ENCODE measurements at regions not wholly inside any gene's neighbourhood (a gene's known extent, or its start where the extent isn't known, plus 50 kb on each side); places are given as distances from the start of the nearest gene placed in this dataset.
"Not testable (repeated sequence)": the region's sequence is repeated elsewhere in the genome, so short reads cannot be mapped to it uniquely, and the experiment has no call there.

DNA sequence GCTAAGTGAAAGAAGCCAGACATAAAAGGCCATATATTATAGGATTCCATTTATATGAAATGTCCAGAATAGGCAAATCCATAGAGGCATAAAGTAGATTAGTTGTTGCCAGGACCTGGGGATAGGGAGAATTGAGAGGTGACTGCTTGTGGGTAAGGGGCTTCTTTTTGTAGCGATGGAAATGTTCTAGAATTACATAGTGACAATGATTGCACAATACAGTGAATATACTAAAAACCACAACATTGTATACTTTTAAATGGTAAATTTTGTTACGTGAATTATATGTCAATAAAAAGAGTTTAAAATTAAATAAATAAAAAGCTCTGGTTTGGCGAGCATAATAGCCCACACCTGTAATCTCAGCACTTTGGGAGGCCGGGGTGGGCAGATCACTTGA, 486.8 kb downstream of the KLF12 start:
- no peaks in the 10 kb centered on the region for H3K4me1 ChIP-seq (ENCODE audit: control insufficient read depth, insufficient read depth, low read length)
- no peak overlapping the region for H3K4me3 ChIP-seq (ENCODE audit: low read depth in 2 of 2, low read length in 2 of 2)
- no peak for TF ChIP-seq SIN3A (IDR thresholded peaks at IDR 0.05; ENCODE audit: borderline replicate concordance, insufficient read depth, low read depth, low read length)
- TF ChIP-seq POLR2AphosphoS5 (IDR thresholded peaks at IDR 0.05; ENCODE audit: low read depth, low read length): no peak
- TF ChIP-seq, protein P1, sequence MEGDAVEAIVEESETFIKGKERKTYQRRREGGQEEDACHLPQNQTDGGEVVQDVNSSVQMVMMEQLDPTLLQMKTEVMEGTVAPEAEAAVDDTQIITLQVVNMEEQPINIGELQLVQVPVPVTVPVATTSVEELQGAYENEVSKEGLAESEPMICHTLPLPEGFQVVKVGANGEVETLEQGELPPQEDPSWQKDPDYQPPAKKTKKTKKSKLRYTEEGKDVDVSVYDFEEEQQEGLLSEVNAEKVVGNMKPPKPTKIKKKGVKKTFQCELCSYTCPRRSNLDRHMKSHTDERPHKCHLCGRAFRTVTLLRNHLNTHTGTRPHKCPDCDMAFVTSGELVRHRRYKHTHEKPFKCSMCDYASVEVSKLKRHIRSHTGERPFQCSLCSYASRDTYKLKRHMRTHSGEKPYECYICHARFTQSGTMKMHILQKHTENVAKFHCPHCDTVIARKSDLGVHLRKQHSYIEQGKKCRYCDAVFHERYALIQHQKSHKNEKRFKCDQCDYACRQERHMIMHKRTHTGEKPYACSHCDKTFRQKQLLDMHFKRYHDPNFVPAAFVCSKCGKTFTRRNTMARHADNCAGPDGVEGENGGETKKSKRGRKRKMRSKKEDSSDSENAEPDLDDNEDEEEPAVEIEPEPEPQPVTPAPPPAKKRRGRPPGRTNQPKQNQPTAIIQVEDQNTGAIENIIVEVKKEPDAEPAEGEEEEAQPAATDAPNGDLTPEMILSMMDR (IDR thresholded peaks at IDR 0.05): no peak
- TF ChIP-seq TCF7L2 (IDR thresholded peaks at IDR 0.05; ENCODE audit: low read depth, low read length): no peak
- TF ChIP-seq, protein P2, sequence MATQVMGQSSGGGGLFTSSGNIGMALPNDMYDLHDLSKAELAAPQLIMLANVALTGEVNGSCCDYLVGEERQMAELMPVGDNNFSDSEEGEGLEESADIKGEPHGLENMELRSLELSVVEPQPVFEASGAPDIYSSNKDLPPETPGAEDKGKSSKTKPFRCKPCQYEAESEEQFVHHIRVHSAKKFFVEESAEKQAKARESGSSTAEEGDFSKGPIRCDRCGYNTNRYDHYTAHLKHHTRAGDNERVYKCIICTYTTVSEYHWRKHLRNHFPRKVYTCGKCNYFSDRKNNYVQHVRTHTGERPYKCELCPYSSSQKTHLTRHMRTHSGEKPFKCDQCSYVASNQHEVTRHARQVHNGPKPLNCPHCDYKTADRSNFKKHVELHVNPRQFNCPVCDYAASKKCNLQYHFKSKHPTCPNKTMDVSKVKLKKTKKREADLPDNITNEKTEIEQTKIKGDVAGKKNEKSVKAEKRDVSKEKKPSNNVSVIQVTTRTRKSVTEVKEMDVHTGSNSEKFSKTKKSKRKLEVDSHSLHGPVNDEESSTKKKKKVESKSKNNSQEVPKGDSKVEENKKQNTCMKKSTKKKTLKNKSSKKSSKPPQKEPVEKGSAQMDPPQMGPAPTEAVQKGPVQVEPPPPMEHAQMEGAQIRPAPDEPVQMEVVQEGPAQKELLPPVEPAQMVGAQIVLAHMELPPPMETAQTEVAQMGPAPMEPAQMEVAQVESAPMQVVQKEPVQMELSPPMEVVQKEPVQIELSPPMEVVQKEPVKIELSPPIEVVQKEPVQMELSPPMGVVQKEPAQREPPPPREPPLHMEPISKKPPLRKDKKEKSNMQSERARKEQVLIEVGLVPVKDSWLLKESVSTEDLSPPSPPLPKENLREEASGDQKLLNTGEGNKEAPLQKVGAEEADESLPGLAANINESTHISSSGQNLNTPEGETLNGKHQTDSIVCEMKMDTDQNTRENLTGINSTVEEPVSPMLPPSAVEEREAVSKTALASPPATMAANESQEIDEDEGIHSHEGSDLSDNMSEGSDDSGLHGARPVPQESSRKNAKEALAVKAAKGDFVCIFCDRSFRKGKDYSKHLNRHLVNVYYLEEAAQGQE (IDR thresholded peaks at IDR 0.05; ENCODE audit: insufficient read depth in 1 of 2, low read depth in 2 of 2, low read length in 1 of 2): no peak
- no peak for DNase-seq (ENCODE audit: low read depth, low spot score)
- ChIA-PET POLR2A (no interaction called here), CTCF (no interaction called here)
- in situ Hi-C loops (cut with HindIII; ENCODE audit: low pct_unique_long_range_greater_than_20kb, low sequenced_read_pairs): no loop called here
- H3K27me3 ChIP-seq (ENCODE audit: control insufficient read depth, insufficient read depth, low read length): no peaks in the 10 kb centered on the region
- no peak overlapping the region for H3K27ac ChIP-seq (ENCODE audit: low read length)
- H3K36me3 ChIP-seq (ENCODE audit: control insufficient read depth, insufficient read depth, low read length): no peaks in the 10 kb centered on the region
- BruUV-seq (replicated peaks): no TSS peak
- H3K9me3 ChIP-seq (ENCODE audit: control insufficient read depth, insufficient read depth, low read depth, low read length): no peaks in the 10 kb centered on the region
- ATAC-seq: no peak
- intact Hi-C loops (cut with micrococcal nuclease; ENCODE audit: unreplicated experiment): no loop called here

GRCh38 chr13:73640476-73641179, 493.6 kb downstream of the KLF12 start:
- BruUV-seq (replicated peaks); ATAC-seq; in situ Hi-C loops (cut with HindIII; ENCODE audit: low pct_unique_long_range_greater_than_20kb, low sequenced_read_pairs); H3K9me3 ChIP-seq (ENCODE audit: control insufficient read depth, insufficient read depth, low read depth, low read length); DNase-seq (ENCODE audit: low read depth, low spot score); intact Hi-C loops (cut with micrococcal nuclease; ENCODE audit: unreplicated experiment); POLR2A ChIA-PET; H3K36me3 ChIP-seq (ENCODE audit: control insufficient read depth, insufficient read depth, low read length); CTCF ChIA-PET; H3K27me3 ChIP-seq (ENCODE audit: control insufficient read depth, insufficient read depth, low read length); H3K4me1 ChIP-seq (ENCODE audit: control insufficient read depth, insufficient read depth, low read length); H3K27ac ChIP-seq (ENCODE audit: low read length); H3K4me3 ChIP-seq (ENCODE audit: low read depth in 2 of 2, low read length in 2 of 2): not testable (repeated sequence)

GRCh38 chr13:73635166-73635787, 498.9 kb downstream of the KLF12 start:
- H3K4me1 ChIP-seq (ENCODE audit: control insufficient read depth, insufficient read depth, low read length): no peaks in the 10 kb centered on the region
- ChIA-PET POLR2A (no interaction called here), CTCF (no interaction called here)
- no peak overlapping the region for H3K4me3 ChIP-seq (ENCODE audit: low read depth in 2 of 2, low read length in 2 of 2)
- ATAC-seq: no peak
- TF ChIP-seq POLR2AphosphoS5 (IDR thresholded peaks at IDR 0.05; ENCODE audit: low read depth, low read length) (no peak), TCF7L2 (IDR thresholded peaks at IDR 0.05; ENCODE audit: low read depth, low read length) (no peak), SIN3A (IDR thresholded peaks at IDR 0.05; ENCODE audit: borderline replicate concordance, insufficient read depth, low read depth, low read length) (no peak)
- TF ChIP-seq, protein P1 (IDR thresholded peaks at IDR 0.05): no peak
- TF ChIP-seq, protein P2 (IDR thresholded peaks at IDR 0.05; ENCODE audit: insufficient read depth in 1 of 2, low read depth in 2 of 2, low read length in 1 of 2): no peak
- no peaks in the 10 kb centered on the region for H3K27me3 ChIP-seq (ENCODE audit: control insufficient read depth, insufficient read depth, low read length)
- BruUV-seq (replicated peaks): no TSS peak
- H3K27ac ChIP-seq (ENCODE audit: low read length): no peak overlapping the region
- H3K9me3 ChIP-seq (ENCODE audit: control insufficient read depth, insufficient read depth, low read depth, low read length): no peaks in the 10 kb centered on the region
- in situ Hi-C loops (cut with HindIII; ENCODE audit: low pct_unique_long_range_greater_than_20kb, low sequenced_read_pairs) (no loop called here), intact Hi-C loops (cut with micrococcal nuclease; ENCODE audit: unreplicated experiment) (no loop called here)
- no peak for DNase-seq (ENCODE audit: low read depth, low spot score)
- no peaks in the 10 kb centered on the region for H3K36me3 ChIP-seq (ENCODE audit: control insufficient read depth, insufficient read depth, low read length)
